HepG2 (cell line): ENCODE measurements at regions not wholly inside any gene's neighbourhood (a gene's known extent, or its start where the extent isn't known, plus 50 kb on each side); places are given as distances from the start of the nearest gene placed in this dataset.

Experiments used
- ATAC-seq: fragments of 200-7000 bp; cut with Tn5 transposase; 3 replicates; pipeline ENCODE4 v1.9.1; 2020; ENCODE audit warnings: mild to moderate bottlenecking, moderate library complexity
- BruUV-seq: library from RNA; stranded (reverse); fragments of 400-500 nt; replicated peaks from 2 replicates; lab custom pipeline; 2021; lab: Mats Ljungman, UMichigan
- CTCF ChIA-PET: fragments of 300-600 bp; formaldehyde crosslinking; extraction: SDS; loops from one replicate; lab custom pipeline; 2021; ENCODE audit warnings: low total read pairs, inconsistent platforms, low intra/inter-chr PET ratio; lab: Yijun Ruan, JAX
- POLR2A ChIA-PET: fragments of 350-600 bp; sonication (Branson Sonifier 250); formaldehyde crosslinking; loops from one replicate; lab custom pipeline; 2020; ENCODE audit warnings: antibody characterized with exemption, inconsistent platforms; lab: Yijun Ruan, JAX
- DNase-seq: peaks from one replicate; pipeline ENCODE4 v3.0.0-alpha.2; 2015; ENCODE audit warnings: low spot score
- FAIRE-seq: peaks from 3 replicates; lab custom pipeline; 2011; peaks lifted over from hg19 to GRCh38; lab: Jason Lieb, UNC
- H2AFZ ChIP-seq: one replicate; pipeline ENCODE4 v1.6.1; 2011; ENCODE audit warnings: low read length, inconsistent platforms
- H3K27ac ChIP-seq: fragments of 300-600 bp; 3 replicates; pipeline ENCODE4 v1.8.0; 2011; ENCODE audit warnings: mixed run types, mild to moderate bottlenecking, mixed read lengths, low read length, inconsistent platforms; ENCODE audit not compliant: insufficient read depth; ENCODE audit errors: extremely low read length
- H3K27me3 ChIP-seq, 2 experiments: fragments of 200-600 bp in 1 of 2; 2 replicates in 1 of 2; 3 replicates in 1 of 2; pipeline versions ENCODE4 v1.6.0 to v1.8.0; 2011; ENCODE audit warnings: low read length in 2 of 2, mild to moderate bottlenecking in 2 of 2, moderate library complexity in 2 of 2, inconsistent platforms in 1 of 2; ENCODE audit not compliant: insufficient read depth in 2 of 2, control insufficient read depth in 1 of 2
- H3K36me3 ChIP-seq, 2 experiments: fragments of 200-600 bp in 1 of 2; replicated peaks in 1 of 2; 2 replicates in 1 of 2; 3 replicates in 1 of 2; pipeline versions ENCODE4 v1.5.1 to v1.8.0; 2011; ENCODE audit warnings: low read length in 2 of 2, inconsistent platforms in 1 of 2; ENCODE audit not compliant: insufficient read depth in 2 of 2, control insufficient read depth in 1 of 2
- H3K4me1 ChIP-seq: 2 replicates; pipeline ENCODE4 v1.5.1; 2012; ENCODE audit warnings: low read length, inconsistent platforms; ENCODE audit not compliant: insufficient read depth
- H3K4me2 ChIP-seq: 2 replicates; pipeline ENCODE4 v1.6.0; 2011; ENCODE audit warnings: low read depth, low read length, inconsistent platforms
- H3K4me3 ChIP-seq, 3 experiments: fragments of 200-600 bp in 1 of 3; sonication (generic), shearing (Covaris generic) in 1 of 3; replicated peaks in 1 of 3; 2 replicates each; pipeline ENCODE4 v1.5.1; 2011 to 2016; ENCODE audit warnings: low read length in 3 of 3, inconsistent platforms in 2 of 3, low read depth in 2 of 3, mild to moderate bottlenecking in 2 of 3, control low read depth in 1 of 3, mixed read lengths in 1 of 3; ENCODE audit not compliant: insufficient read depth in 1 of 3
- H3K79me2 ChIP-seq: one replicate; pipeline ENCODE4 v1.6.1; 2011; ENCODE audit warnings: low read length, inconsistent platforms; ENCODE audit not compliant: insufficient read depth
- H3K9ac ChIP-seq: 2 replicates; pipeline ENCODE4 v1.6.0; 2011; ENCODE audit warnings: mild to moderate bottlenecking, low read depth, low read length, inconsistent platforms; ENCODE audit not compliant: insufficient read depth
- H3K9me3 ChIP-seq: 2 replicates; pipeline ENCODE4 v1.5.1; 2012; ENCODE audit warnings: mild to moderate bottlenecking, low read length
- H4K20me1 ChIP-seq: 2 replicates; pipeline ENCODE4 v1.6.0; 2011; ENCODE audit warnings: inconsistent platforms, mild to moderate bottlenecking, low read length, moderate library complexity; ENCODE audit not compliant: insufficient read depth
- EED ChIP-seq: sonication (generic); formaldehyde crosslinking; IDR thresholded peaks from 2 replicates; pipeline ENCODE4 v1.5.0; 2020; ENCODE audit warnings: mild to moderate bottlenecking, missing genetic modification reagents
- HES4 ChIP-seq: sonication (generic); formaldehyde crosslinking; IDR thresholded peaks from 2 replicates; pipeline ENCODE4 v1.9.0; 2021; ENCODE audit warnings: mild to moderate bottlenecking, missing genetic modification reagents, borderline replicate concordance
- HNRNPK ChIP-seq: fragments of 200-400 bp; formaldehyde crosslinking; IDR thresholded peaks from 2 replicates; pipeline ENCODE4 v1.6.1; 2018; ENCODE audit warnings: low read length, low read depth, moderate library complexity, mild to moderate bottlenecking; ENCODE audit not compliant: poor library complexity, severe bottlenecking
- HOXA9 ChIP-seq: sonication (generic); formaldehyde crosslinking; IDR thresholded peaks from 2 replicates; pipeline ENCODE4 v1.8.1; 2022; ENCODE audit warnings: missing genetic modification reagents, mild to moderate bottlenecking, moderate library complexity, borderline replicate concordance
- KDM1A ChIP-seq: IDR thresholded peaks from 2 replicates; pipeline ENCODE4 v1.6.1; 2016; ENCODE audit warnings: missing compliant biosample characterization
- MYC ChIP-seq: sonication (generic); formaldehyde crosslinking; IDR thresholded peaks from 2 replicates; pipeline ENCODE4 v1.9.0; 2021; ENCODE audit warnings: missing genetic modification reagents, borderline replicate concordance
- NR2C2 ChIP-seq: sonication (generic); formaldehyde crosslinking; IDR thresholded peaks from 2 replicates; pipeline ENCODE4 v1.4.0; 2020; ENCODE audit warnings: missing genetic modification reagents, mild to moderate bottlenecking, moderate library complexity, borderline replicate concordance
- PRPF4 ChIP-seq: fragments of 200-400 bp; formaldehyde crosslinking; IDR thresholded peaks from 2 replicates; pipeline ENCODE4 v1.6.1; 2016; ENCODE audit warnings: low read length, low read depth; ENCODE audit not compliant: poor library complexity, severe bottlenecking
- RORA ChIP-seq: sonication (generic); formaldehyde crosslinking; IDR thresholded peaks from 2 replicates; pipeline ENCODE4 v1.5.0; 2020; ENCODE audit warnings: mild to moderate bottlenecking, missing genetic modification reagents, moderate library complexity
- SP140L ChIP-seq: sonication (generic); formaldehyde crosslinking; IDR thresholded peaks from 2 replicates; pipeline ENCODE4 v1.4.0; 2020; ENCODE audit warnings: missing genetic modification reagents, borderline replicate concordance
- TRIM24 ChIP-seq: sonication (generic); formaldehyde crosslinking; IDR thresholded peaks from 2 replicates; pipeline ENCODE4 v1.8.0; 2022; ENCODE audit warnings: mild to moderate bottlenecking, missing genetic modification reagents
- ZNF556 ChIP-seq: sonication (generic); formaldehyde crosslinking; IDR thresholded peaks from 2 replicates; pipeline ENCODE4 v1.4.0; 2020; ENCODE audit warnings: mild to moderate bottlenecking, missing genetic modification reagents, borderline replicate concordance
- ZNF773 ChIP-seq: sonication (generic); formaldehyde crosslinking; IDR thresholded peaks from 2 replicates; pipeline ENCODE4 v1.4.0; 2020; ENCODE audit warnings: missing genetic modification reagents, borderline replicate concordance
- WGBS: methylation state at CpG from one replicate; pipeline ENCODE4 v1.1.6; 2017; ENCODE audit warnings: low lambda C conversion rate; 5-methylcytosine and 5-hydroxymethylcytosine counted together
- in situ Hi-C: cut with HindIII; loops from 2 replicates; pipeline ENCODE4 v1.10.0; 2017; ENCODE audit warnings: low pct_unique_long_range_greater_than_20kb; ENCODE audit not compliant: extremely low pct_ligation_motif_present
- intact Hi-C: fragments of 100-400 bp; cut with micrococcal nuclease; formaldehyde crosslinking; loops from one replicate; pipeline ENCODE4 v1.10.0; 2022; ENCODE audit not compliant: unreplicated experiment
- TF ChIP-seq, protein P1 (sequence below): sonication (generic); formaldehyde crosslinking; IDR thresholded peaks from 2 replicates; pipeline ENCODE4 v1.4.0; 2020; ENCODE audit warnings: mild to moderate bottlenecking, missing genetic modification reagents

DNA sequence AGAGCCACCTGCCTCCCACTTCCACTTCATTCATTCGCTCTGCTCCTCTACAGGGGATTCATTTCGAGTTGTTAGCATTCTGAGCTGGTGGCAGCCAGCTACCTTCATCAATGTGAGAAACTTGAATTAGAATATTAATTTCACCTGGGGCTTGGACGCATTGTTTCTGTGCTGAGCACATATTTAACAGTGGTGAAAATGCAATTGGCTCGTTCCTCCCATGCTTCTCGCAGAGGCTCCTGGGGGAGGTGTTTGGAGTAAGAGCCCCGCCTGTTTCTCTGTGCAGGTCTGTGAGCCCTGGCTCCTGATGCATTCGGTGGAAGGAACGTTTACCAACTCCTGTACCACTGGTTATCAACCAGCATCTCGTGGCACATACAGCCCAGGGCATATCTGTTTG, 141.5 kb downstream of the AACS start (continued):
- TF ChIP-seq EED (CRISPR knock-in tag): no peak
- TF ChIP-seq, protein P1, sequence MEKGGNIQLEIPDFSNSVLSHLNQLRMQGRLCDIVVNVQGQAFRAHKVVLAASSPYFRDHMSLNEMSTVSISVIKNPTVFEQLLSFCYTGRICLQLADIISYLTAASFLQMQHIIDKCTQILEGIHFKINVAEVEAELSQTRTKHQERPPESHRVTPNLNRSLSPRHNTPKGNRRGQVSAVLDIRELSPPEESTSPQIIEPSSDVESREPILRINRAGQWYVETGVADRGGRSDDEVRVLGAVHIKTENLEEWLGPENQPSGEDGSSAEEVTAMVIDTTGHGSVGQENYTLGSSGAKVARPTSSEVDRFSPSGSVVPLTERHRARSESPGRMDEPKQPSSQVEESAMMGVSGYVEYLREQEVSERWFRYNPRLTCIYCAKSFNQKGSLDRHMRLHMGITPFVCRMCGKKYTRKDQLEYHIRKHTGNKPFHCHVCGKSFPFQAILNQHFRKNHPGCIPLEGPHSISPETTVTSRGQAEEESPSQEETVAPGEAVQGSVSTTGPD (CRISPR knock-in tag): no peak

DNA sequence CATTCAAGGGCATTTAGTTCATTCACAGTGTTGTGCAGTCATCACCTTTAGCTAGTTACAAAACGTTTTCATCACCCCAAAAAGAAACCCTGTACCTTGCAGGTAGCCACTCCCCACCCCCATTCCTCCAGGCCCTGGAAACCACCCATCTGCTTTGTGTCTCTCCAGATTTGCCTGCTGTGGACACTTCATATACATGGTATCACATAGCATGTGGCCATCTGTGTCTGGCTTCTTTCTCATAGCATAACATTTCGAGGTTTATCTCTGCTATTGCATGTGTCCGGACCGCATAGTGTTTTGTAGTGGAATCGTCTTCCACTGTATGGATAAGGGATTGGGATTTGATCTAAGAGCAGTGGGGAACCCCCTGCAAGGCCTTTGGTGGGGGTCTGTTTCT, 143.1 kb downstream of the AACS start:
- TF ChIP-seq MYC (CRISPR knock-in tag): no peak
- no peak for TF ChIP-seq HES4 (CRISPR knock-in tag)
- TF ChIP-seq RORA (CRISPR knock-in tag): no peak
- no peak for TF ChIP-seq PRPF4
- TF ChIP-seq KDM1A (CRISPR knock-in tag): no peak
- TF ChIP-seq TRIM24 (CRISPR knock-in tag): no peak
- no peak for TF ChIP-seq HOXA9
- TF ChIP-seq ZNF556 (CRISPR knock-in tag): no peak
- no peak for TF ChIP-seq HNRNPK
- no peak for TF ChIP-seq SP140L (CRISPR knock-in tag)
- TF ChIP-seq ZNF773 (CRISPR knock-in tag): no peak
- TF ChIP-seq NR2C2: no peak
- TF ChIP-seq, all 625 proteins: peak for 0
- WGBS: 43% methylated on average over 5 of the region's 5 CpGs
- peaks cover 6 to 34% of the 10 kb centered on the region in 2 experiments; a peak in 4 of 5 replicates for H3K27me3 ChIP-seq
- intact Hi-C loops: no loop called here
- no peak overlapping the region for H2AFZ ChIP-seq
- H3K4me1 ChIP-seq: 0 out of 2 replicates have a peak, but pooled peaks cover 7% of the 10 kb centered on the region
- H3K9me3 ChIP-seq: no peaks in the 10 kb centered on the region
- H4K20me1 ChIP-seq: no peaks in the 10 kb centered on the region
- no peak overlapping the region for H3K27ac ChIP-seq
- H3K79me2 ChIP-seq: no peaks in the 10 kb centered on the region
- CTCF ChIA-PET: no interaction called here
- no peaks in the 10 kb centered on the region for H3K36me3 ChIP-seq
- in situ Hi-C loops: no loop called here
- H3K9ac ChIP-seq: no peak overlapping the region
- ATAC-seq (no peak), FAIRE-seq (no peak), DNase-seq (no peak)
- POLR2A ChIA-PET: no interaction called here
- BruUV-seq: no TSS peak
- no peak overlapping the region for H3K4me3 ChIP-seq
- no peak overlapping the region for H3K4me2 ChIP-seq
